ENCODE measurements at regions not wholly inside any gene's neighbourhood (a gene's known extent, or its start where the extent isn't known, plus 50 kb on each side); places are given as distances from the start of the nearest gene placed in this dataset.

GRCh38 chr14:71221119-71221518 is 313.9 kb downstream of the PCNX1 start:
- Histone ChIP-seq H3F3A (replicated peaks; ENCODE audit: low read depth) (no peaks in the 10 kb centered on the region), H3K9me2 (ENCODE audit: insufficient read depth) (peaks cover 8% of the 10 kb centered on the region; the same call in 1 of the 2 replicates), H3K79me2 (replicated peaks; ENCODE audit: insufficient read depth) (no peaks in the 10 kb centered on the region), H3K27me3 (ENCODE audit: insufficient read depth) (no peaks in the 10 kb centered on the region), H4K20me1 (replicated peaks; ENCODE audit: insufficient read depth) (no peaks in the 10 kb centered on the region), H3K27ac (ENCODE audit: low read depth) (no peak overlapping the region), H3K36me3 (ENCODE audit: insufficient read depth) (no peaks in the 10 kb centered on the region), H3K4me1 (ENCODE audit: insufficient read depth) (peaks cover 6% of the 10 kb centered on the region), H3K4me2 (no peak overlapping the region), H3K4me3 (no peak overlapping the region), H2AFZ (no peak overlapping the region)
- H3K36me3 Mint-ChIP-seq (ENCODE audit: low read depth), result peaks cover 11% of the 10 kb centered on the region
- H3K27ac Mint-ChIP-seq, result no peak overlapping the region
- H3K4me3 Mint-ChIP-seq, result no peak overlapping the region
- H3K9me3 Mint-ChIP-seq, result peaks cover 17% of the 10 kb centered on the region
- no peak for ATAC-seq
- no peaks in the 10 kb centered on the region for H3K27me3 Mint-ChIP-seq (ENCODE audit: insufficient read depth, low read depth, poor library complexity)
- peaks cover 12% of the 10 kb centered on the region for H3K4me1 Mint-ChIP-seq
- peak; percentile 35 to 48 for TF ChIP-seq CTCF (conservative IDR thresholded peaks at IDR 0.05; ENCODE audit: low read depth in 2 of 2)
- no peak for TF ChIP-seq NANOG (IDR thresholded peaks at IDR 0.05; ENCODE audit: borderline replicate concordance)
- TF ChIP-seq ZNF331 (CRISPR knock-in tag; IDR thresholded peaks at IDR 0.05; ENCODE audit: low read depth), result no peak
- no peak for TF ChIP-seq EZH2phosphoT487 (IDR thresholded peaks at IDR 0.05; ENCODE audit: unreplicated experiment)
- TF ChIP-seq JUNB (IDR thresholded peaks at IDR 0.05; ENCODE audit: unreplicated experiment), result no peak
- no peak for TF ChIP-seq CREB1 (CRISPR knock-in tag; IDR thresholded peaks at IDR 0.05; ENCODE audit: low read depth)
- DNase-seq (ENCODE audit: low spot score), result no peak

- H3K9me3 Mint-ChIP-seq, result peaks cover 3% of the 10 kb centered on the region; the same call in 1 of the 3 replicates
- H3K4me1 ChIP-seq (ENCODE audit: insufficient read depth), result peaks cover 4% of the 10 kb centered on the region
- ATAC-seq, result no peak
- no peak overlapping the region for H3K27ac ChIP-seq (ENCODE audit: low read depth)
- H3K36me3 Mint-ChIP-seq (ENCODE audit: low read depth), result no peaks in the 10 kb centered on the region
- H2AFZ ChIP-seq, result no peak overlapping the region
- H3F3A ChIP-seq (replicated peaks; ENCODE audit: low read depth), result no peaks in the 10 kb centered on the region
- DNase-seq (ENCODE audit: low spot score), result no peak
- H3K4me1 Mint-ChIP-seq, result peaks cover 11% of the 10 kb centered on the region
- no peak overlapping the region for H3K27ac Mint-ChIP-seq
- no peaks in the 10 kb centered on the region for H3K27me3 Mint-ChIP-seq (ENCODE audit: insufficient read depth, low read depth, poor library complexity)
- no peak overlapping the region for H3K4me3 ChIP-seq
- no peak overlapping the region for H3K4me3 Mint-ChIP-seq
- 0 out of 2 replicates have a peak, but pooled peaks cover 2% of the 10 kb centered on the region for H3K9me2 ChIP-seq (ENCODE audit: insufficient read depth)
- H3K4me2 ChIP-seq, result no peak overlapping the region
- H4K20me1 ChIP-seq (replicated peaks; ENCODE audit: insufficient read depth), result no peaks in the 10 kb centered on the region
- H3K36me3 ChIP-seq (ENCODE audit: insufficient read depth), result no peaks in the 10 kb centered on the region
- no peaks in the 10 kb centered on the region for H3K27me3 ChIP-seq (ENCODE audit: insufficient read depth)
- H3K79me2 ChIP-seq (replicated peaks; ENCODE audit: insufficient read depth), result no peaks in the 10 kb centered on the region
- no peak for TF ChIP-seq POLR2AphosphoS5 (IDR thresholded peaks at IDR 0.05; ENCODE audit: low read depth)
- TF ChIP-seq JUNB (IDR thresholded peaks at IDR 0.05; ENCODE audit: unreplicated experiment), result no peak
- TF ChIP-seq STAT1 (IDR thresholded peaks at IDR 0.05; ENCODE audit: unreplicated experiment), result no peak
- no peak for TF ChIP-seq EZH2 (IDR thresholded peaks at IDR 0.05; ENCODE audit: low read depth, unreplicated experiment)
- no peak for TF ChIP-seq CTCF (conservative IDR thresholded peaks at IDR 0.05; ENCODE audit: low read depth in 2 of 2)
- TF ChIP-seq ZNF331 (CRISPR knock-in tag; IDR thresholded peaks at IDR 0.05; ENCODE audit: low read depth), result no peak
- TF ChIP-seq EZH2phosphoT487 (IDR thresholded peaks at IDR 0.05; ENCODE audit: unreplicated experiment), result no peak
- no peak for TF ChIP-seq ZNF114 (CRISPR knock-in tag; IDR thresholded peaks at IDR 0.05)
- TF ChIP-seq ZNF462 (CRISPR knock-in tag; IDR thresholded peaks at IDR 0.05), result no peak
- TF ChIP-seq CREB1 (CRISPR knock-in tag; IDR thresholded peaks at IDR 0.05; ENCODE audit: low read depth), result no peak
Observed at GRCh38 chr14:71225113-71225512, 317.9 kb downstream of the PCNX1 start.

Measured in GM23338 (cell line).